Stimulated activated CD4-positive, alpha-beta T cell treated with anti-CD3 and anti-CD28 coated beads, Interleukin-1b, Interleukin-23, amount 100 ng/mL, for 24 hours (primary cell): ENCODE measurements at regions not wholly inside any gene's neighbourhood (a gene's known extent, or its start where the extent isn't known, plus 50 kb on each side); places are given as distances from the start of the nearest gene placed in this dataset.
"Not testable (repeated sequence)": the region's sequence is repeated elsewhere in the genome, so short reads cannot be mapped to it uniquely, and the experiment has no call there.

Experiments
- DNase-seq, 4 experiments: peaks; one replicate each; pipeline ENCODE4 v3.0.0-alpha.2; 2020; ENCODE audit warnings: low read depth in 4 of 4, low spot score in 1 of 4

DNA sequence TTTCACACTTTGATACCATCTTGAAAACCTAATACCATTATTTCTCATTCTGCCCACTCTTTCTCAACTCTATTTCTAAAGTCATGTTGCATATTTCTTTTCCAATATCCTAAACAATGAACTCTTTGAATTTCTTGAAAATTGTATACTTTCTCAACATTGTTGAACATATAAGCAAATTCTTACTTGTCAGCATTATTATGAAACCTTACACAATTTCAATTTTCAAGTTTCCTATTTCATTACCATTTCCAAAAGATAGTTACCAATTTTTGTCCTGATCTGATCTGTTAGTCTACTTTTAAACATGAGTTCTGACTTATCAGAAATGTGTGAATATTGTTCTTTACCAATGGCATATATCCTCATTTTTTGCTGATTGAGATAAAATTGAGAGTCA lies 806.3 kb upstream of the IGFBP7 start:
- no peak for DNase-seq

DNA sequence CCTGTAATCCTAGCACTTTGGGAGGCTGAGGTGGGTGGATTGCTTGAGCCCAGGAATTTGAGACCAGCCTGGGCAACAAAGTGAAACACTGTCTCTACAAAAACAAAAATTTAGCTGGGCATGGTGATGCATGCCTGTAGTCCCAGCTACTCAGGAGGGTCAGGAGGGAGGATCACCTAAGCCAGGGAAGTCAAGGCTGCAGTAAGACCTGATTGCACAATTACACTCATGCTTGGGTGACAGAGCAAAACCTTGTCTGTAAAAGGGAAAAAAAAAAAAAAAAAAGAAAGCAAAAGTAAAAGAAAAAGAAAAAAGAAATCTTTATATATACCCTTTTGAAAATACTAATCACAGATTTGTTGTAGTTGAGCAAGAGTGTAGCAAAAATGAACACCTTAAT lies 801.0 kb upstream of the IGFBP7 start:
- DNase-seq, result no peak

DNA sequence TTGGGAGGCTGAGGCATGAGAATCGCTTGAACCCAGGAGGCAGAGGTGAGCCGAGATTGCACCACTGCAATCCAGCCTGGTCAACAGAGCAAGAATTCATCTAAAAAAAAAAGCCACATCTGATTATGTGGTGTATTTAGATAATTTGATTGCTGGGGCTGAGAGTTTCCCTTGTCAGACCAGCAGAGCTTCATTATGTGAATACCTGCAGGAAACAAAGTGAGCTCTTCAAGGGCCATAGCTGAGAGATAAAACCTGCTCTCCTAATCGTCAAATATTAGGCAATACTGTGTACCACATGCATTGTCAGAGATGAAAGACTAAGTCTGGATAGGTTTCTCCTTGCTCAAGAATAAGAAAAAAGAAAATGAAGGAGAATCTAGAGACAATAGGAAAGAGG lies 800.0 kb upstream of the IGFBP7 start:
- DNase-seq, result no peak

DNA sequence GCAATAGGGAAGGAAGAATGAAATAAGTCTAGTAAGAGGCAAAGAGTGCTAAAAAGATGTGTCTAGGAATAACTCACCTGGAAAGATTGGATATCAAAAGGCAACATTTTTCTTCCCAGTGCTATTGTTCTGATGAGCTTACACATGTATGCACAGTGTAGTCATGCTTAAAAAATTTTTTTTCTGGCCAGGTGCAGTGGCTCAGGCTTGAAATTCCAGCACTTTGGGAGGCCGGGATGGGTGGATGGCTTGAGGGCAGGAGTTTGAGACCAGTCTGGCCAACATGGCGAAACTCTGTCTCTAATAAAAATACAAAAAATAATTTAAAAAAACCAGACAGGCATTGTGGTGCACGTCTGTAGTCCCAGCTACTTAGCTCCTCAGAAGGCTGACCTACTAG lies 795.8 kb upstream of the IGFBP7 start:
- no peak for DNase-seq

DNA sequence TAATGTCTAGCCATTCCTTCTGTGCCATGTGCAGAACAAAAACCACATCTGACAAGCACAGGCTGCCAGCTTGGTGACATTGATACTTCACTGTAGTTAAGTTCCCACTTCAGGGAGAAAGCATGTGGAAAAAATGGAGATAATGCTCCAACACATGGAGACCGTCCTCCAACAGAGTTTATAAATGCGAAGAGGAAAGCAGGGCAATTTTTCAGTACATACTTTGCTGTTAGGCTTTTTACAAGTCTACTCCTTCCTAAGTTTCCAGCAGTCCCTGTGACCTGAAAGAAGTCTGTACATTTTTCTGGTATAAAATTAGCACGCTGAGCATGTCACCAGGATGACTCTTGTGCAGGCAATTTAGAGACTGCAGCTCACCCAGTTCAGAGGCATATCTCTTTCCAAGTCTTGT lies 766.9 kb upstream of the IGFBP7 start:
- DNase-seq, result no peak

DNA sequence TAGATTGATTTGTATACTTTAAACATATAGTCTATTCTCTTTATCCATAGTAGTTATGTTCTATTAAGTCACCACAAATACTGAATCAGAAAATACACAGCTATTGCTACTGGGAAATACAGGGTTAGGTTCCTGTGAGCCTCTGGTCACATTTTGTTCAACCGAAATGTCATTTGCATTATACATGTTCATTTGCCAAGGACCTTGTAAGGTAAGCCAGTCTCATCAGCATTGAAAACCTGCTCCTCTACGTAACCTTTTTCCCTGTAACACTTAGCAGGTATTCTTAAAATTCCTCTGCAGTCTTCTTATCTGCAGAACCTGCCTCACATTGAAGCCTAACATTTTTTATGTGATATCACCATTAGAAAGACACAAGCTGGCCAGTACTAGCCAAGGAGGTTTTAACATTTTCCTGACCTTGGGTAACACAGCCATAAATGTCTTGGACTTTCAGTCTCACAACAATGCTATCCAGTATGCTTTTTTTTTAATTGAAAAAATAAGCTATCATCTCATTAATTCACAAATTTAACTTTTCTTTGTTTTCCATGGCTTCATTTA lies 765.7 kb upstream of the IGFBP7 start:
- no peak for DNase-seq

DNA sequence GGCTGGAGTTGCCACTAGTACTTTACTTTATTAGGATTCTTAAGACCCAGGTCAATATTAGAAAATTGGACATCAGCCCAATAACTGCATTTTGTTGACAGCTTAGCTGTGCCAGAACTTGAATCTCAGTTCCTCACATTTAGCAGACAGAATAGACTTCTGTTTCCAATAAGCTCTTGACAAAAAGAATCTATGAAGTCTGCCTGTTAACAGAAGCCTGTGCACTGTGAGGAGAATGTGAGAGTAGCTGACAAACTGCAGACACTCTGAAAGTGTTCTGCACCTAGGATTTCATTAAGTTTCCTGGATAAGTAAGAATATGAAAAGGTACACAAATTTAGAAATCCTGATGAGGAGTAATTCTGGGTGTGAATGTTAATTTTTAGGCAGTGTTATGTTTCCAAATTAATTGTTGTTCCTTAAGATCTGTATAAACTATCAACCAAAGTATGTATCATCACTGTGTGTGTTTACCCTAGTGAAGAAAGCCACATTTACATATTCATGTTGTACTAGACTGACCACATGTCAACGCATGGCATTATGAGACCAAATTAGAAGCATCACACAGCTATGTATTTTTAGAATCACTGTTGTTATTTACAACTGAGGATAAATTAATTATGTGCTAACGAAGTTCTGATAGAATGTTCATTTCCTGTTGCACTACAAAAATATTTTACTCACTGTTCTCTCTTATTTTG lies 756.4 kb upstream of the IGFBP7 start:
- no peak for DNase-seq

DNA sequence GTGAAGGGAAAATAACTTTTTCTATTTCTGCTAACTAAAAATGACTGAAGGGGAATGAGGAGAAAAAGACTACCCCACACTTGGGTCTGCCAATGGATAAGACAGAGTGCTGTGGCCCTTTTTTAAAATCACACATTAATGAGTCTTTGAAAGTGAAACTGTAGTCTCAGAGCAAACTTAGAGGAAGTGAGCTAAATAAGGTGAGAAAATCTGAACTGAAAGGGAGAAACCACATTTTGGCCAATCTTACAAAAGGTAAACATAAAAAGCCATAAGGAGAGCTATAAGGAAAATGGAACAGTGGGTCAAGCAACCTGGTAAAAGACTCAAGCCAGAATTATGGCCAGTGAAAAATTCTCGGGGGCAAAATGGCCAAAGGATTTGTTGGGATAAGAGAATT lies 755.1 kb upstream of the IGFBP7 start:
- no peak for DNase-seq

DNA sequence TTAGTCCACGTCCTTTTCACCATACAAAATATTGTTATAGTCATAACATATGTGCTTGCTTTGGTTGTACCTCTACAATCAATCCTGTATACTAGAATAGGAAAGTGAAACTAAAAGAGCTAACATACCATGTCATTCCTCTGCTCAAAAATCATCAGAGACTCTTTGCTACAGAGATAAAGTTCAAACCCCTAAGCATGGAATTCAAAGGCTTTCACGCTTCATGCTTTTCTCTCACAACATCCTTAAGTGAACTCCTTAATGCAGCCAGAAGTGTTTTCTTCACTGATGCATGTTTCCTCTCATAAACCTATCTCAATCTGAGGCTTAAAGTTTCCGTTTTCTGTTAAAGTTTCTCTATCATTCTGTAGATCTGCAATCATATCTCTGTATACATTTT lies 744.6 kb upstream of the IGFBP7 start:
- no peak for DNase-seq

DNA sequence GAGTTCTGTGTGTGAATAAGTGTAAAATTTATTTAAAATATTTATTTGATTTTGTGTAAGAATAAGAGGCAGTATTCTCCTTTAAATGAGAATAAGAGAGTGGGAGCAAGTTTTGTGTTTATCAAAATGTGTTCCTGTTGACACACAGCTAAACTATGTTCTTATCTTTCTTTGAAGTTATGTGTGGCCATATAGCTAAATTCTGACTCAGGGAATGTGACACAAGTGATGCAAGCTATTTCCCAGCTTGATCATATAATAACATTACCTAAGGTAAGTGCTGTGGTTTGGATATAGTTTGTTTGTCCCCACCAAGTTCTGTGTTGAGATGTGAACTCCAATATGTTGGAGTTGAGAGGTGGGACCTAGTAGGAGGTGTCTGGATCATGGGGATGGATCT lies 740.0 kb upstream of the IGFBP7 start:
- DNase-seq, result no peak

DNA sequence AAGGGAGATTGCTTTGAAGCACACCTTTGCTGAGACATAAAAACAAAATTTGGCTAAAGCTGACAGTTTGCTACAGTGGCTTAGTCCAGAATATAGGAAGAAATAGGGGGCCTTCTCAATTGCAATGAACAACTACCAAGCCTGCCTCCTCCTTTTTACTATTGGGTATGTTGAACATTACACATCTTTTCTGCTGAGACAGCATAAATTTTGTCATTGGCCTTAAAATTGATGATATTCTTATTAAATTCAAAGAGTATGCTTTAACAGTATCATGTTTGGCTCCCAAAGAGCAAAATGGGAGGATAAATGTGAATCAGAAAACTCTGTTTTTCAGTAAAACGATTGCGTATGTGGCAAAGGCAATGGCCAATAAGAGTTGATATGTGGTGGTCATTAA lies 721.9 kb upstream of the IGFBP7 start:
- no peak for DNase-seq

DNA sequence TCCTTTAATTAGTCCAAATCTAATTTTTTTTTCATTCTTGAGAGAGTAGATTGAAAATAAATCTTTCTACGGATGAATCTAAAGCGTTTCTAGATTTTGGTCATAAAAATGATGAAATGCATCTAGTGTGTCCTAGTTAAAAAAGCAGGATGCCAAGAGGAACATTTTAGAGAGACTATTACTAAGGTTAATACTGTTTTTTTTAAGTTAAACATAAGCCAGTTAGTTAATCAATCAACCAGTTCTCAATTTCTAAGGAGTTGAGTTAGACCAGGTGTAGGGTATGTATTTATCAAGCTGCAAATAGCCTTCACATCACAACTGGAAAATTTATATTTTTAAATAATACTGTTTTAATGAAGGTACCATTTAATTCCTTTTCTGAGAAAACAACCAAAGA lies 679.5 kb upstream of the IGFBP7 start:
- no peak for DNase-seq

DNA sequence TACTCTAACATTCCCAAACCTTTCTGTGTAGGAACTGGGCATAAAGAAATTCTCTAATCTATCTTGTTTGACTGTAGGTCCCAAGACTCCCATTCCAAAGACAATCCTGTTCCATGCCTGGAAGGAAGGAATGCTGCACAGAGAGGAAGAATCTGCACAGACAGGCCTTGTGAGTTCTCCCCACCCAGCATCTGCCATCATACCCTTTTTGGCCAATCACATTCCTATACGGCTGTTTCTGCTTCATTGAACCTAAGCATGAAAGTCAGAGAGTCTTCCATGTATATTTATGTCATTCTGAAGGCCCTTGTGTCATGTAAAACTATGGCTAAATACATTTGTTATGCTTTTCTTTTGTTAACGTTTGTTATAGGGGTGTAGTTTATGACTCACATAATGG lies 667.7 kb upstream of the IGFBP7 start:
- no peak for DNase-seq

DNA sequence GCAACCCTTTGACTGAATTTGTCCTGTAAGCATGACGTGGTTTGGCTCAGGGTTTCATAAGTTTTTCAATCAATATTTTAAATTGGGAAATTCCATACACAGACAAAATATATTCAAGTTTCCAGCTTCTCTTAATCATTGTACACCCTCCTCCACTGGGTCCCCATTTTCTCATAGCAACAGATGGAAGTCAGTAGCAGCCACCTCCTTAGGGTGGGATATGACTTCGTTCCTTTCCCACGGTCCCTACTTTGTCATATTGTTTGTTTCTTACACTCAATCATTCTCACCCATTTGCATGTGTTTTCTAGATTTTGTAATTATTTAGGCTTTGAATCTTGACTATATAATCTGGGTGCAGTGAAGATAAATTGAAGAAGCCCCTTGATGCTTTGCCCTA lies 664.5 kb upstream of the IGFBP7 start:
- no peak for DNase-seq

DNA sequence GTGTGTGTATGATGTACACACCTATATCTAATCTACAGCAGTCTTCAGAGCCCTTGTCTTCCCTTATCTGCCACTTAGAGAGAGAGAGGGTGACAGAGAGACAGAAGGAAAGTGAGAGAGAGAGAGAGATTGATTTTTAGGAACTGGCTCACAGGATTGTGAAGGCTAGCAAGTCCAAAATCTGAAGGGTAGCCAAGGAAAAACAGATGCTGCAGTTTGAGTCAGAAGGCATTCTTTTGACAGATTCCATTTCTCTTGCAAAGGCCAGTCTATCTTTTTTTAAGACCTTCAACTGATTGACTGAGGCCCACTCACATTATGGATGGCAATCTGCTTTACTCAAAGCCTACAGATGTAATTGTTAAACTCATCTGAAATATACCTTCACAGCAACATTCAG lies 664.0 kb upstream of the IGFBP7 start:
- DNase-seq, result no peak

DNA sequence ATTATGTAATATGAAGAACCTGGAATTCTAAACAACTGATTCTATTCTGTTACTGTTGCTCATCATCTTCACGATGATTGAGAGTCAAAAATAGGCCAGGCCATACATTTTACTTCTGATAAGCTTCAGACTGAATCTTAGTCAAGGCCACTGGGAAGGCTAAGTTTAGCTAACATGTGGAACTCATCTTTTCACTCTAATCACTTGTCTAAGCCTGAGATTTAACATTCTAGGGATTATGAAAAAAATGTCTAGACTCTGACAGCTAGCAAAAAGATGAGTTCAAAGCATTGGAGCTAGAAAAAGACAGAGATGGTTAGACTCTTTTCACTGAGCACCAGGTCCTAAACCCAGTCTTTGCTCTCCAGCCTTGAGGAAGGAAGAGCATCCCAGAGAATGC lies 656.2 kb upstream of the IGFBP7 start:
- DNase-seq, result no peak

DNA sequence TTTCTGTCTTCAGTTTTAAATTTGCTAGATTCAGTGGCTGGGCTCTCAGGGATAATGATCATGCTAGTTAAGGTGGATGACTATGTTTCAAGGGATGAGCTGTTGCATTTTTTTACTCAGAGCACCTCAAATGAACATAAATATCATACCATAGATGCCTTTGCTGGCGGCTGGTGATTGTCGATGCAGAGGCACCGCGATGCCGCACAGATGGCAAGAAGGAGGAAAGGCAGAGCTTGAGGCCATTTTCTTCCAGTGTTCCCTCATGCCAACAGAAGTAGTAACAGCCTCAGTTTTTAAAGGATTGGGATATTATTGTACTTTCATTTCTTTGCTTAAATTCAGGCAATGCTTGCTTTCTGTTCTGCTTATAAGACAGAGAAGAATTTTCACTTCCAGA lies 654.7 kb upstream of the IGFBP7 start:
- DNase-seq, result no peak

DNA sequence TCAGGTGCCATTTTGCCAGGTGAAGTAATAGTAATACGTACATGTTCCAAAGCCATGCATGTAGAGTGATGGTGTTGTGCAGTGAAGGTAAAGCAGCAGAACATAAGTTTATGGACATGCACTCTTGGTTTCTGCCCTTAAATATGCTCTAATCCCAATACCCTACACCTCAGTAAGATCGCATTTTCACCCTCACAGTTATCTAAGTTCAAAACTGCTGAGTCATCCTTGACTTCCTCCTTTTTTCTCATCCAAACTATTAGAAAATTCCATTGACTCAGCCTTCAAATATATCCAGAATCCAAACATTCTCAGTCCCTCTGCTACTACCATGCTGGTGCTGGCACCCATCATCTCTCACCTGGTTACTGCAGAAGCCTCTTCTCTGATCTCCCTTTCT lies 652.9 kb upstream of the IGFBP7 start:
- DNase-seq, result no peak

DNA sequence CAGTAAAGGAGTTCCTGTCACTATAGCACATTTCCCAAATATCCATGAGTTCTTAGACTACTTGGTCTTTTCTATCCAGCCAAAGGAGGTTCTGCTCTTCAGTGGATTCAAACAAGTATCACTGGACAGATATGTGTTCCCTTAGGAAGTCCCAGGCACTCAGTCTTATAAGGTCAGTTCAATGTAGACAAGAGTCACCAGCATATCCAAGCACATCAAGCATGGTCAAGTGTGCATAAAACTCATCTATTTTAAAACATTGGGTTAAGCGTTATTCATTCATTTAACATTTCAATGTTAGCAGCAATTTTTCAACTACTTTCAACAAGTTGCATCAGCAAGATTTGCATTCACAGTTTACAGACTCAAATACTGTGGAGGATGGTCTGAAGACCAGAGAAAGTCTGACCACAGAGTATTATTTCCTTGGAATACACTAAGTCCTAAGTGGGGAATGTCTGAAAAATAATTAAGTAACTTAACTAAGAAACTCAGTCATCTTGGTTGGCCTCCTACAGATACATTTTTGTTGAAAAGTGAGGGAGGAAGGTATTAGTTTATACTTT lies 630.5 kb upstream of the IGFBP7 start:
- no peak for DNase-seq

DNA sequence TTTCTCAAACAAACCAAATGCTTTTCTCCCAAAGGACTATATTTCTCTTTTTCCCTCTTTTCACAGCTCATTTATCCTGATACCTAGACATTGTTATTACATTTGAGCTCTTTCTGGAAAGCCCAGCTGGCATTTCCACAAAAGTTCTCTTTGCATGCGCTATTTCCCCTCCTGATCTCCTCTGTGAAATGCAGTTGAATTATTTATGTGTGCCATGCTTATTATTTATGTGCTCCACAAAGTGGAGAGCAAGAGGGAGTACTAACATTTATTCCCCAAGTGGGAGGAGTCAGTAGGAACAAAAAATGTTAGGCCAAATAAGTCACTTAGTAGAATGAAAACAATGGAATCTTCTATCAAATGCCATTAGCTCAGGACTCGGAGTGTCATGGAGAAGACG lies 626.6 kb upstream of the IGFBP7 start:
- DNase-seq, result no peak

DNA sequence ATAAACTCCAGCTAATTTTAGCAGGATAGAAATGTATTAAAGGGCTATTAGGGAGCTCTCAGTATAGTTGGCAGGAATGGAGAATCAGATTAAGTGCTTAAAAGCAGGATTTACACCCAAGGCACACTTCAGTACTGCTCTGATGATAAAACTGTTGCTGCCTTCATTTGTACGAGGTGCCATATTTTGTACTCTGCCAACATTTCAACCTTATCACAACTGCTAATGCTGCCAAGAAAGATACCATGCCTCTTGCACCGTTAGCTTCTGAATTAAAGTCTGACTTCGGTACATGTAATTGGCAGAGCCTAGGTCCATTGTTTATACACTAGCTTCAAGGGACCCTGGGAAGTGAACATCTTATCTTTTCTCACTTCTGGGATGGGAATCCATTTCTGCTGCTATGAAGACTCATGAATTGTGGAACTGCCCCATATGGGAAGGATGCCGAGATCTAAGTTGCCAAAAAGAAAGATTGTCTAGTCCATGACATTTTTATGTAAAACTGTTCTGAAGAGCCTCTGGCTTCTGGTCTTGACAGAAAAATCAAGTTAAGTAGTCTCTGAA lies 624.0 kb upstream of the IGFBP7 start:
- no peak for DNase-seq

DNA sequence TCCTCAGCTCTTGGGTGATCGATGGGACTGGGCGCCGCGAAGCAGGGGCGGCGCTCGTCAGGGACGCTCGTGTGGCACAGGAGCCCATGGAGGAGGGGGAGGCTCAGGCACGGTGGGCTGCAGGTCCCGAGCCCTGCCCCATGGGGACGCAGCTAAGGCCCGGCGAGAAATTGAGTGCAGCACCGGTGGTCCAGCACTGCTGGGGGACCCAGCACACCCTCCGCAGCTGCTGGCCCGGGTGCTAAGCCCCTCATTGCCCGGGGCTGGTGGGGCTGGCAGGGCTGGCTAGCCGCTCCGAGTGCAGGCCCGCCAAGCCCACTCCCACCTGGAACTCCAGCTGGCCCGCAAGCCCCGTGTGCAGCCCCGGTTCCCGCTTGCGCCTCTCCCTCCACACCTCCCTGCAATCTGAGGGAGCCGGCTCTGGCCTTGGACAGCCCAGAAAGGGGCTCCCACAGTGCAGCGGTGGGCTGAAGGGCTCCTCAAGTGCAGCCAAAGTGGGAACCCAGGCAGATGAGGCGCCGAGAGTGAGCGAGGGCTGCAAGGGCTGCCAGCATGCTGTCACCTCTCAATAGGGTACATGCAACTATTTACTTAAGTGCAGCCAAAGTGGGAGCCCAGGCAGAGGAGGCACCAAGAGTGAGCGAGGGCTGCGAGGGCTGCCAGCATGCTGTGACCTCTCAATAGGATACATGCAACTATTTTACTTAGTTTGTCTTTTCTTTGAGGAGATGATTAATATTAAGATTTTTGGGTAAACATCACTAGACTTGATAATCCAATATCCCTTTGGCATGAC lies 619.8 kb upstream of the IGFBP7 start:
- not testable (repeated sequence) for DNase-seq
